HEK293 (cell line): ENCODE measurements at regions not wholly inside any gene's neighbourhood (a gene's known extent, or its start where the extent isn't known, plus 50 kb on each side); places are given as distances from the start of the nearest gene placed in this dataset.

Source experiments
- CTCF ChIP-seq: fragments of 450-650 bp; formaldehyde crosslinking; IDR thresholded peaks from 2 replicates; pipeline ENCODE4 v1.5.1; 2016; ENCODE audit warnings: missing biosample characterization, missing genetic modification characterization
- REST ChIP-seq: fragments of 450-650 bp; formaldehyde crosslinking; IDR thresholded peaks from 2 replicates; pipeline ENCODE4 v1.5.1; 2016; ENCODE audit warnings: missing biosample characterization, missing genetic modification characterization
- ZBTB26 ChIP-seq: fragments of 450-650 bp; formaldehyde crosslinking; optimal IDR thresholded peaks from 2 replicates; pipeline ENCODE3; 2016; ENCODE audit warnings: missing biosample characterization, mild to moderate bottlenecking, missing genetic modification characterization
- ZFP3 ChIP-seq: fragments of 450-650 bp; formaldehyde crosslinking; IDR thresholded peaks from 2 replicates; pipeline ENCODE4 v1.5.1; 2016; ENCODE audit warnings: low read depth, missing biosample characterization, missing genetic modification characterization
- ZNF10 ChIP-seq: fragments of 450-650 bp; formaldehyde crosslinking; IDR thresholded peaks from 2 replicates; pipeline ENCODE4 v1.5.1; 2017; ENCODE audit warnings: missing biosample characterization, missing genetic modification characterization
- ZNF174 ChIP-seq: fragments of 450-650 bp; formaldehyde crosslinking; IDR thresholded peaks from 2 replicates; pipeline ENCODE4 v1.5.0; 2017; ENCODE audit warnings: missing biosample characterization, mild to moderate bottlenecking, missing genetic modification characterization
- ZNF223 ChIP-seq: fragments of 450-650 bp; formaldehyde crosslinking; IDR thresholded peaks from 2 replicates; pipeline ENCODE4 v1.5.1; 2016; ENCODE audit warnings: missing biosample characterization, missing genetic modification characterization
- ZNF239 ChIP-seq: fragments of 450-650 bp; formaldehyde crosslinking; IDR thresholded peaks from 2 replicates; pipeline ENCODE4 v1.5.1; 2016; ENCODE audit warnings: missing biosample characterization, missing genetic modification characterization
- ZNF514 ChIP-seq: fragments of 450-650 bp; formaldehyde crosslinking; IDR thresholded peaks from 2 replicates; pipeline ENCODE4 v1.5.1; 2016; ENCODE audit warnings: missing biosample characterization, missing genetic modification characterization
- ZNF623 ChIP-seq: fragments of 450-650 bp; formaldehyde crosslinking; IDR thresholded peaks from 2 replicates; pipeline ENCODE4 v1.5.1; 2016; ENCODE audit warnings: missing biosample characterization, missing genetic modification characterization
- ZNF629 ChIP-seq: fragments of 450-650 bp; formaldehyde crosslinking; IDR thresholded peaks from 2 replicates; pipeline ENCODE4 v1.5.1; 2017; ENCODE audit warnings: missing biosample characterization, missing genetic modification characterization
- ZNF704 ChIP-seq: fragments of 450-650 bp; formaldehyde crosslinking; IDR thresholded peaks from 2 replicates; pipeline ENCODE4 v1.5.1; 2016; ENCODE audit warnings: missing biosample characterization, missing genetic modification characterization
- ZNF707 ChIP-seq: fragments of 450-650 bp; formaldehyde crosslinking; IDR thresholded peaks from 2 replicates; pipeline ENCODE4 v1.5.1; 2016; ENCODE audit warnings: missing biosample characterization, missing genetic modification characterization
- ZNF747 ChIP-seq: fragments of 450-650 bp; formaldehyde crosslinking; IDR thresholded peaks from 2 replicates; pipeline ENCODE4 v1.5.1; 2016; ENCODE audit warnings: missing biosample characterization, missing genetic modification characterization

GRCh38 chr3:191030491-191030890, 168.0 kb upstream of the GMNC start:
- TF ChIP-seq CTCF (tag by site-specific recombination), result no peak
- TF ChIP-seq ZNF514 (tag by site-specific recombination), result no peak
- TF ChIP-seq ZNF623 (tag by site-specific recombination), result no peak
- TF ChIP-seq ZNF174 (tag by site-specific recombination), result no peak
- no peak for TF ChIP-seq ZBTB26
- TF ChIP-seq ZNF707, result no peak
- no peak for TF ChIP-seq ZNF223 (tag by site-specific recombination)
- TF ChIP-seq ZNF239 (tag by site-specific recombination), result no peak
- no peak for TF ChIP-seq ZNF10 (tag by site-specific recombination)
- TF ChIP-seq ZNF704 (tag by site-specific recombination), result no peak
- TF ChIP-seq REST, result no peak
- no peak for TF ChIP-seq ZNF629 (tag by site-specific recombination)
- TF ChIP-seq ZFP3 (tag by site-specific recombination), result no peak
- no peak for TF ChIP-seq ZNF747 (tag by site-specific recombination)
